Trophoblast cell (in vitro differentiated cells and primary cell): ENCODE measurements at regions not wholly inside any gene's neighbourhood (a gene's known extent, or its start where the extent isn't known, plus 50 kb on each side); places are given as distances from the start of the nearest gene placed in this dataset.

ENCODE experiments used
- DNase-seq, 2 donors: peaks; one replicate each; pipeline ENCODE4 v3.0.0-alpha.2; 2016
- H2AFZ ChIP-seq: 2 replicates; pipeline ENCODE4 v1.6.1; 2013; ENCODE audit warnings: low read length, moderate library complexity, mild to moderate bottlenecking; ENCODE audit not compliant: insufficient read depth, poor library complexity
- H2AK5ac ChIP-seq: 2 replicates; pipeline ENCODE4 v1.6.1; 2013; ENCODE audit warnings: mild to moderate bottlenecking, low read length
- H2BK120ac ChIP-seq: 2 replicates; pipeline ENCODE4 v1.6.1; 2013; ENCODE audit warnings: low read length, mild to moderate bottlenecking, moderate library complexity; ENCODE audit not compliant: insufficient read depth, poor library complexity
- H2BK12ac ChIP-seq: 2 replicates; pipeline ENCODE4 v1.6.1; 2013; ENCODE audit warnings: mild to moderate bottlenecking, low read length, moderate library complexity
- H2BK5ac ChIP-seq: 2 replicates; pipeline ENCODE4 v1.6.1; 2013; ENCODE audit warnings: low read length, low read depth, moderate library complexity, mild to moderate bottlenecking; ENCODE audit not compliant: poor library complexity
- H3K14ac ChIP-seq: 2 replicates; pipeline ENCODE4 v1.6.1; 2013; ENCODE audit warnings: mild to moderate bottlenecking, low read length
- H3K18ac ChIP-seq: 2 replicates; pipeline ENCODE4 v1.6.1; 2013; ENCODE audit warnings: mild to moderate bottlenecking, low read length
- H3K23ac ChIP-seq: 2 replicates; pipeline ENCODE4 v1.6.1; 2013; ENCODE audit warnings: low read length
- H3K27ac ChIP-seq: 2 replicates; pipeline ENCODE4 v1.5.1; 2013; ENCODE audit warnings: low read depth, mild to moderate bottlenecking, inconsistent platforms, low read length, moderate library complexity
- H3K27me3 ChIP-seq: 2 replicates; pipeline ENCODE4 v1.6.1; 2013; ENCODE audit warnings: inconsistent platforms, mild to moderate bottlenecking, low read length, moderate library complexity; ENCODE audit not compliant: insufficient read depth
- H3K36me3 ChIP-seq, 2 experiments: 1 replicate in 1 of 2; 2 replicates in 1 of 2; pipeline ENCODE4 v1.6.1; 2013; ENCODE audit warnings: low read length in 2 of 2, mild to moderate bottlenecking in 2 of 2, moderate library complexity in 1 of 2; ENCODE audit not compliant: insufficient read depth in 2 of 2, control insufficient read depth in 1 of 2
- H3K4ac ChIP-seq: 2 replicates; pipeline ENCODE4 v1.6.1; 2013; ENCODE audit warnings: low read depth, mild to moderate bottlenecking, low read length, moderate library complexity
- H3K4me1 ChIP-seq, 2 experiments: 1 replicate in 1 of 2; 2 replicates in 1 of 2; pipeline ENCODE4 v1.6.1; 2013; ENCODE audit warnings: low read length in 2 of 2, mild to moderate bottlenecking in 2 of 2, moderate library complexity in 1 of 2; ENCODE audit not compliant: insufficient read depth in 2 of 2, control insufficient read depth in 1 of 2
- H3K4me2 ChIP-seq: 2 replicates; pipeline ENCODE4 v1.6.1; 2013; ENCODE audit warnings: inconsistent platforms, mild to moderate bottlenecking, low read length, moderate library complexity
- H3K4me3 ChIP-seq: 2 replicates; pipeline ENCODE4 v1.5.1; 2013; ENCODE audit warnings: mild to moderate bottlenecking, low read depth, low read length, inconsistent platforms
- H3K79me1 ChIP-seq: one replicate; pipeline ENCODE4 v1.6.1; 2013; ENCODE audit warnings: low read length
- H3K79me2 ChIP-seq: 2 replicates; pipeline ENCODE4 v1.6.1; 2013; ENCODE audit warnings: low read length, mild to moderate bottlenecking; ENCODE audit not compliant: control insufficient read depth, insufficient read depth, poor library complexity
- H3K9ac ChIP-seq: 2 replicates; pipeline ENCODE4 v1.6.1; 2013; ENCODE audit warnings: mild to moderate bottlenecking, low read length
- H3K9me3 ChIP-seq: 2 replicates; pipeline ENCODE4 v1.6.1; 2013; ENCODE audit warnings: low read depth, mild to moderate bottlenecking, control low read depth, inconsistent platforms, low read length; ENCODE audit not compliant: insufficient read depth
- H4K12ac ChIP-seq: 2 replicates; pipeline ENCODE4 v1.6.1; 2013; ENCODE audit warnings: low read depth, mild to moderate bottlenecking, low read length, moderate library complexity
- H4K8ac ChIP-seq: 2 replicates; pipeline ENCODE4 v1.6.1; 2013; ENCODE audit warnings: low read depth, mild to moderate bottlenecking, low read length, moderate library complexity
- H4K91ac ChIP-seq: one replicate; pipeline ENCODE4 v1.6.1; 2013; ENCODE audit warnings: low read depth, mild to moderate bottlenecking, low read length, moderate library complexity
- WGBS: extraction: QIAGEN DNeasy Blood & Tissue Kit; methylation state at CpG from one replicate; pipeline ENCODE4 v1.1.7; 2013; ENCODE audit warnings: missing lambda C conversion rate; ENCODE audit not compliant: insufficient read length, insufficient coverage; ENCODE audit errors: extremely low coverage; 5-methylcytosine and 5-hydroxymethylcytosine counted together

DNA sequence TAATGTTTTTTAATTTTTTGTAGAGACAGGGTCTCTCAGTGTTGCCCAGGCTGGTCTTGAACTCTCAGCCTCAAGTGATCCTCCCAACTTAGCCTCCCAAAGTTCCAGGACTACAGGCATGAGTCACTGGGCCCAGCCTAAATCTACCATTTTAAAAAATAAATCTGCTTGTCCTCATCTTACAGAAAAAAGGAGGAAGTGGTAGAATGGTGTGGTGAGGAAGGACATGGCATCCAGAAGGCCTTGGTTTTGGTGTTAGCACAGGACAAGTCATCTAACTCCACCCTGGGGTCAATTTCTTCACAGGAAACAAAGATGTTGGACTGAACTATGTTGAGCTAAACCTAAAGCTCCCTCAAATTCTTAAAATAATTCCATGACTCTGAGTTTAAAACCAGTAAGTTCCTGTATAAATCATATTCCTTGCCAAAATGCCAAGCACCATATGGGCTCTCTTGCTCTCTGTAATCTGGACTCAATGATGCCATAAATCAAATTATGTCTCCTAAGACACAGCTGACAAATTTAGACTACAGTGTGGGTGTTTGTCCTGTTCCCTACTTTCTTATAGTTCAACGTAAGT is 253.9 kb upstream of the NOCT start:
- H3K79me1 ChIP-seq, result no peaks in the 10 kb centered on the region
- H3K9me3 ChIP-seq, result peaks cover 2% of the 10 kb centered on the region
- no peak overlapping the region for H4K12ac ChIP-seq
- no peak overlapping the region for H3K4me3 ChIP-seq
- DNase-seq, result no peak
- no peak overlapping the region for H4K8ac ChIP-seq
- no peak overlapping the region for H2BK5ac ChIP-seq
- no peak overlapping the region for H3K4me2 ChIP-seq
- no peaks in the 10 kb centered on the region for H3K79me2 ChIP-seq
- H2AFZ ChIP-seq, result no peak overlapping the region
- no peak overlapping the region for H3K14ac ChIP-seq
- H2BK12ac ChIP-seq, result no peak overlapping the region
- no peak overlapping the region for H4K91ac ChIP-seq
- no peak overlapping the region for H2BK120ac ChIP-seq
- H3K9ac ChIP-seq, result no peak overlapping the region
- no peak overlapping the region for H2AK5ac ChIP-seq
- no peak overlapping the region for H3K4ac ChIP-seq
- no peak overlapping the region for H3K18ac ChIP-seq
- no peaks in the 10 kb centered on the region for H3K36me3 ChIP-seq
- no CpG with 5 or more reads among the region's 1 CpG for WGBS
- no peak overlapping the region for H3K27ac ChIP-seq
- no peaks in the 10 kb centered on the region for H3K27me3 ChIP-seq
- no peak overlapping the region for H3K23ac ChIP-seq
- H3K4me1 ChIP-seq, result no peaks in the 10 kb centered on the region

- no peak overlapping the region for H2BK5ac ChIP-seq
- no peak overlapping the region for H4K8ac ChIP-seq
- H3K4ac ChIP-seq, result no peak overlapping the region
- H3K14ac ChIP-seq, result no peak overlapping the region
- H2AK5ac ChIP-seq, result no peak overlapping the region
- H3K18ac ChIP-seq, result no peak overlapping the region
- no peak for DNase-seq
- H2AFZ ChIP-seq, result no peak overlapping the region
- no peak overlapping the region for H3K9ac ChIP-seq
- no CpG with 5 or more reads among the region's 2 CpGs for WGBS
- no peaks in the 10 kb centered on the region for H3K79me1 ChIP-seq
- no peak overlapping the region for H4K12ac ChIP-seq
- H3K4me3 ChIP-seq, result no peak overlapping the region
- H4K91ac ChIP-seq, result no peak overlapping the region
- H3K36me3 ChIP-seq, result no peaks in the 10 kb centered on the region
- H2BK120ac ChIP-seq, result no peak overlapping the region
- peaks cover under 1% of the 10 kb centered on the region for H3K9me3 ChIP-seq
- H3K27me3 ChIP-seq, result no peaks in the 10 kb centered on the region
- no peak overlapping the region for H3K23ac ChIP-seq
- no peak overlapping the region for H3K27ac ChIP-seq
- no peak overlapping the region for H3K4me2 ChIP-seq
- no peaks in the 10 kb centered on the region for H3K79me2 ChIP-seq
- H3K4me1 ChIP-seq, result no peaks in the 10 kb centered on the region
- H2BK12ac ChIP-seq, result no peak overlapping the region
Measured at GRCh38 chr4:138759554-138759902, 256.1 kb upstream of the NOCT start.

- Histone ChIP-seq H3K27me3 (no peaks in the 10 kb centered on the region), H3K23ac (no peak overlapping the region), H4K91ac (no peak overlapping the region), H3K36me3 (no peaks in the 10 kb centered on the region), H4K8ac (no peak overlapping the region), H2BK5ac (no peak overlapping the region), H3K18ac (no peak overlapping the region), H2BK120ac (no peak overlapping the region), H4K12ac (no peak overlapping the region), H3K79me1 (no peaks in the 10 kb centered on the region), H2AFZ (no peak overlapping the region), H3K14ac (no peak overlapping the region), H2AK5ac (no peak overlapping the region), H3K9ac (no peak overlapping the region), H2BK12ac (no peak overlapping the region), H3K4me3 (no peak overlapping the region), H3K79me2 (no peaks in the 10 kb centered on the region), H3K27ac (no peak overlapping the region), H3K4me1 (no peaks in the 10 kb centered on the region), H3K4me2 (no peak overlapping the region), H3K9me3 (no peaks in the 10 kb centered on the region), H3K4ac (no peak overlapping the region)
- no CpG with 5 or more reads among the region's 9 CpGs for WGBS
- DNase-seq, result no peak
Measured at GRCh38 chr4:138758876-138759553, 256.6 kb upstream of the NOCT start.

DNA sequence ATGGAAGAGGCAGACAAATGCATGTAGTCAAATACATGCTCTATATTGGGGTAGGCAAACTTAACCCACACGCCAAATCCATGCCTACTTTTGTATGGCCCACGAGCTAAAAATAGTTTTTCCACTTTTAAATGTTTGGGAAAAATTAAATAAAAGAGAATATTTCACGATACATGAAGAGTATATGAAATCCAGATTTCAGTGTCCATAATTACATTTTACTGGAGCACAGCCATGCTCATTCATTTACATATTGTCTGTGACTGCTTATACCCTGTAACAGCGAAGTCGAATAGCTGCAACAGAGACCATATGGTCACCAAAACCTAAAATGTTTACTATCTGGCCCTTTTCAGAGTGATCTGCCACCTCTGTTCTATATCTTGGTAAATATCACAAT is 257.4 kb upstream of the NOCT start:
- H3K27me3 ChIP-seq, result no peaks in the 10 kb centered on the region
- H2BK5ac ChIP-seq, result no peak overlapping the region
- H3K4me3 ChIP-seq, result no peak overlapping the region
- H3K14ac ChIP-seq, result no peak overlapping the region
- no peaks in the 10 kb centered on the region for H3K79me2 ChIP-seq
- H3K4me2 ChIP-seq, result no peak overlapping the region
- no peak overlapping the region for H3K27ac ChIP-seq
- H3K4me1 ChIP-seq, result no peaks in the 10 kb centered on the region
- no peaks in the 10 kb centered on the region for H3K79me1 ChIP-seq
- H4K8ac ChIP-seq, result no peak overlapping the region
- DNase-seq, result no peak
- no peak overlapping the region for H2BK12ac ChIP-seq
- no peak overlapping the region for H2AFZ ChIP-seq
- no peak overlapping the region for H3K4ac ChIP-seq
- no peak overlapping the region for H3K18ac ChIP-seq
- no peak overlapping the region for H4K91ac ChIP-seq
- no peak overlapping the region for H2AK5ac ChIP-seq
- no CpG with 5 or more reads among the region's 5 CpGs for WGBS
- no peak overlapping the region for H3K9ac ChIP-seq
- H2BK120ac ChIP-seq, result no peak overlapping the region
- H4K12ac ChIP-seq, result no peak overlapping the region
- H3K23ac ChIP-seq, result no peak overlapping the region
- no peaks in the 10 kb centered on the region for H3K36me3 ChIP-seq
- H3K9me3 ChIP-seq, result no peaks in the 10 kb centered on the region
